Peyer's patch (tissue), 4 donors: ENCODE measurements at regions not wholly inside any gene's neighbourhood (a gene's known extent, or its start where the extent isn't known, plus 50 kb on each side); places are given as distances from the start of the nearest gene placed in this dataset.

Source experiments
- POLR2A ChIP-seq, 2 donors: fragments of 450-650 bp; IDR thresholded peaks; one replicate each; pipeline ENCODE4 v1.5.1; 2017; ENCODE audit warnings: antibody characterized with exemption in 2 of 2, mild to moderate bottlenecking in 2 of 2, moderate library complexity in 2 of 2
- TF ChIP-seq, protein P1 (sequence below), 6 experiments: fragments of 450-650 bp in 4 of 6; fragments of 200-600 bp in 2 of 6; sonication (generic) in 1 of 6; IDR thresholded peaks; one replicate each; pipeline ENCODE4 v1.5.1; 2017 to 2019; ENCODE audit warnings: antibody characterized with exemption in 6 of 6, mild to moderate bottlenecking in 3 of 6, moderate library complexity in 1 of 6

GRCh38 chr13:46487748-46488147 is 65.2 kb upstream of the LRCH1 start:
- TF ChIP-seq, protein P1, sequence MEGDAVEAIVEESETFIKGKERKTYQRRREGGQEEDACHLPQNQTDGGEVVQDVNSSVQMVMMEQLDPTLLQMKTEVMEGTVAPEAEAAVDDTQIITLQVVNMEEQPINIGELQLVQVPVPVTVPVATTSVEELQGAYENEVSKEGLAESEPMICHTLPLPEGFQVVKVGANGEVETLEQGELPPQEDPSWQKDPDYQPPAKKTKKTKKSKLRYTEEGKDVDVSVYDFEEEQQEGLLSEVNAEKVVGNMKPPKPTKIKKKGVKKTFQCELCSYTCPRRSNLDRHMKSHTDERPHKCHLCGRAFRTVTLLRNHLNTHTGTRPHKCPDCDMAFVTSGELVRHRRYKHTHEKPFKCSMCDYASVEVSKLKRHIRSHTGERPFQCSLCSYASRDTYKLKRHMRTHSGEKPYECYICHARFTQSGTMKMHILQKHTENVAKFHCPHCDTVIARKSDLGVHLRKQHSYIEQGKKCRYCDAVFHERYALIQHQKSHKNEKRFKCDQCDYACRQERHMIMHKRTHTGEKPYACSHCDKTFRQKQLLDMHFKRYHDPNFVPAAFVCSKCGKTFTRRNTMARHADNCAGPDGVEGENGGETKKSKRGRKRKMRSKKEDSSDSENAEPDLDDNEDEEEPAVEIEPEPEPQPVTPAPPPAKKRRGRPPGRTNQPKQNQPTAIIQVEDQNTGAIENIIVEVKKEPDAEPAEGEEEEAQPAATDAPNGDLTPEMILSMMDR (IDR thresholded peaks at IDR 0.05): no peak
- no peak for TF ChIP-seq POLR2A (IDR thresholded peaks at IDR 0.05)
